Prostate gland (tissue), 2 donors: ENCODE measurements at regions not wholly inside any gene's neighbourhood (a gene's known extent, or its start where the extent isn't known, plus 50 kb on each side); places are given as distances from the start of the nearest gene placed in this dataset.

ENCODE experiments used
- POLR2A ChIP-seq: fragments of 450-650 bp; IDR thresholded peaks from one replicate; pipeline ENCODE4 v1.6.1; 2016; ENCODE audit warnings: antibody characterized with exemption, mild to moderate bottlenecking
- TF ChIP-seq, protein P1 (sequence below), 4 experiments: fragments of 200-600 bp in 2 of 4; fragments of 450-650 bp in 2 of 4; sonication (generic) in 2 of 4; IDR thresholded peaks; 1 replicate in 3 of 4; 2 replicates in 1 of 4; pipeline ENCODE4 v1.5.1; 2016 to 2019; ENCODE audit warnings: antibody characterized with exemption in 4 of 4, mild to moderate bottlenecking in 2 of 4, moderate library complexity in 2 of 4

DNA sequence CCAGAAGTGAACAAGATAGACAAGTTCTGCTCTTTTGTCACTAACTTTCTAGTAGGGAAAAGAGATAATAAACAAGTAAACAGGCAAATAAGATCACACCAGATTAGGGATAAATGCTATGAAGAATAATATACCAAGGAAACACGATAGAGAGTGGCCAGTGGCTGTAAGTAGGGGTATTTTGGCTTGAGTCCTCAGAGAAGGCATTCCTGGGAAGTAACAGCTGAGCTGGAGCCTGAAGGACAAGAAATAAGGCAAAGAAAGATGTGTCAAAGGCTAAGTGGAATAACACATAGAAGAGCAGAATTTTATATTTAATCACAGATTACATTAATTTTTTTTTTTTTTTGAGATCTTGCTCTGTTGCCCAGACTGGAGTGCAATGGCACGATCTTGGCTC lies 366.2 kb downstream of the ZIC1 start:
- TF ChIP-seq POLR2A: no peak
- TF ChIP-seq, protein P1, sequence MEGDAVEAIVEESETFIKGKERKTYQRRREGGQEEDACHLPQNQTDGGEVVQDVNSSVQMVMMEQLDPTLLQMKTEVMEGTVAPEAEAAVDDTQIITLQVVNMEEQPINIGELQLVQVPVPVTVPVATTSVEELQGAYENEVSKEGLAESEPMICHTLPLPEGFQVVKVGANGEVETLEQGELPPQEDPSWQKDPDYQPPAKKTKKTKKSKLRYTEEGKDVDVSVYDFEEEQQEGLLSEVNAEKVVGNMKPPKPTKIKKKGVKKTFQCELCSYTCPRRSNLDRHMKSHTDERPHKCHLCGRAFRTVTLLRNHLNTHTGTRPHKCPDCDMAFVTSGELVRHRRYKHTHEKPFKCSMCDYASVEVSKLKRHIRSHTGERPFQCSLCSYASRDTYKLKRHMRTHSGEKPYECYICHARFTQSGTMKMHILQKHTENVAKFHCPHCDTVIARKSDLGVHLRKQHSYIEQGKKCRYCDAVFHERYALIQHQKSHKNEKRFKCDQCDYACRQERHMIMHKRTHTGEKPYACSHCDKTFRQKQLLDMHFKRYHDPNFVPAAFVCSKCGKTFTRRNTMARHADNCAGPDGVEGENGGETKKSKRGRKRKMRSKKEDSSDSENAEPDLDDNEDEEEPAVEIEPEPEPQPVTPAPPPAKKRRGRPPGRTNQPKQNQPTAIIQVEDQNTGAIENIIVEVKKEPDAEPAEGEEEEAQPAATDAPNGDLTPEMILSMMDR (IDR thresholded peaks at IDR 0.05): no peak
